ENCODE measurements at regions not wholly inside any gene's neighbourhood (a gene's known extent, or its start where the extent isn't known, plus 50 kb on each side); places are given as distances from the start of the nearest gene placed in this dataset.
"Not testable (repeated sequence)": the region's sequence is repeated elsewhere in the genome, so short reads cannot be mapped to it uniquely, and the experiment has no call there.

DNA sequence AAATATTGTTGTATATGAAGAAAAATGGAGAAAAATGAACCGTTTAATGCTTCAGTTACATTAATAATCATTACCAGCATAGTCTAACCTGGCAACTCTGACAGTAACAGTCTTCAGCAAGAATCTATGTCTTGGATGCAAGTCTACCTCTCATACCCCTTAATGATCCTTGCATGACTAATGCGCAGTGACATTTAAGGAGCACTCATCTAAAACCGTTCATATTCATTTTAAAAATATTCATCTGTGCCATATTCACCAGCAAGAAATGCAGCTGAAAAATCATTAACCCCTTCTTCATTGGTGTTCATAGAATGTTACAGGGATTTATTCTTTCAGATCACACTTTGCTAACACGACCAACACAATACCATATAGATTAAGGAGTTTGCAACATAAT is 227.2 kb upstream of the ASCC3 start:
- DNase-seq (ENCODE audit: low spot score) (no peak), ATAC-seq (no peak)

DNA sequence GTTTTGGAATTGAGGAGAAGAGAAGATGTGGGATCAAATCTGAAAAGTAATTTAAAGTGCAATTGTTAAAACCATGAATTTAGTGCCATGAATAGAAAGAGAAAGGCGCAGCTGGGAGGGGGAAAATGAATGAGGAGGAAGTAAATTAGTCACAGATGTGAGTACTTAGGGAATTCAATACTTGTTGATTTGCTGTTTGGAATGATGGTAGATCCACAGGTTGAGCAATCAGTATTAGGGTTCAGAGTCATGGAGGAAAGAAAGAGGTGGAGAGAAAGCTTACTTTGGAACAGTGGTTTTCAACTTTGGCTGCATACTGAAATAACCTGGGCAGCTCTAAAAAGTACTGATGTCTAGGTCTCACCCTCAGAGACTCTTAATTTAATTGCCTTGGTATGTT is 229.7 kb upstream of the ASCC3 start:
- no peak for ATAC-seq
- no peak for DNase-seq (ENCODE audit: low spot score)

DNA sequence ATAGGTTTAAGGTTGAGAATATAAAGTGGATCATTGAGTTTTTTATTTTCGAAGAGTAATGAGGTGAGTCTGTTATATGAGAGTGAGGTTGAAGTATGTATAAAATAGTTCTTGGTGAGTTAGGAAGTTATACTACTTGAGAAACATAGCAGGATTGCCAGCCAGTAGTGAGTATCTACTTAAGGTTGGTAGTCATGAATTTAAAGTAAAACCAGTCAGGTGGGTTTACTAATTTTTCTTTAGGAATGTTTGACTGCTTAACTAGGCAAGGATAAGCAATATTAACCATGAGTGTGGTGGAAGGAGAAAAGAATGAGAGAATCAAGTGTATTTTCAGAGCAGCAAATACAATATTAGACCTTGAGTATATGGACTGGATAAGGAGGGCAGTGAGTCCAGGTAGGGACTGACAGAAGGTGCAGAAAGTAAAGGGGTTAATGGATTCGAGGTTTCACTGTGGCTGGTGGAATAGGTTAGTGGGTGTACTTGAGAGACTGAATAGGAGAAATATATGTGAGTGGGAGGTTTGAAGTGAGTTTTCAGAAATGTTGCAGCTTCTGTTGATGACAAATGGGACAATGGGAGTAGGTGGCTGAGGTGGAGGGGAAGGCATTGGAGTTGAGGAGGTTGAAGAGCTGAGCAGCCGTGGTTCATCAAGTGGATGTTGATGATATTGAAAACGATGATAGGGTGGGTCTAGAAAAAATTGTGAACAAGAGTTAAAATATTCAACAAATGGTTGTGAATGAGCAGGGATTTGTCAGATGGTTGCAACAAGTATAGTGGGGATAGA is 232.5 kb upstream of the ASCC3 start:
- DNase-seq (ENCODE audit: low spot score) (no peak), ATAC-seq (no peak)

DNA sequence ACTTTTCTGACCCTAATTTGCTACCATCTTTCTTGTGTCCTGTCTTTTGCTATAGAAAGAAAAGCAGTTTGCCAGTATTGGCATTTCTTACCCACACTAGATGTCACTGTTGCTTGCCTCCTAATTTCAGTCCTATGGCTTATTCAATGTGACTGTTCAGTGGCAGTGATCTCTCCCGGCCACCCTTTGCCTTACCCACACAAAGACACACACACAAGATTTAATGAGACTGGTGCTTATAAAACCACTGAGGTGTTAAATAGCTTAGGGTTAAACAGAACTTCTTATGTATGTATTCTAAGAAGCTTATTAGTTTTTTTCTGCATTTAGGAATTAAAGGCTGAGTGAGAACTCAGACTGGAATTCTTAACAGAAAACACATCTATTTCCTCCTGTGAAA is 233.6 kb upstream of the ASCC3 start:
- DNase-seq (ENCODE audit: low spot score) (no peak), ATAC-seq (peak; percentile 89)

DNA sequence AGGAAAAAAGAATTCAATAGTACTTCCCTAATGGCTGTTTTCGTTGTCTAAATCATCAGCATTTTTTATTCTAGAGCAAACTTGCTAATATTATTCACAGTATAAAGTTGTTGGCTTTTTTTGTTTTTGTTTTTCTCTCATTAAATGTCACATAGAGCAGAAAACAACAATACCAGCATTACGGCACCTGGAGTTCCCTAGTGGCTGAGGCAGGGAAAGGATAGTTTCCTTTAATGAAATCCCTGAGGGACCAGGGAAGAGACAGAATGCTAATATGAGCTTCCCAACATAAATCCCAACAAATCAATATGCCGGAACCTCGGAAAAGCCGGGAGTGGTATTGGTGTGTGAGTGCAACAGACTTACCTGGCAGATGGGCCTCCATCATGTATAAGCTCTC is 235.2 kb upstream of the ASCC3 start:
- no peak for ATAC-seq
- no peak for DNase-seq (ENCODE audit: low spot score)

DNA sequence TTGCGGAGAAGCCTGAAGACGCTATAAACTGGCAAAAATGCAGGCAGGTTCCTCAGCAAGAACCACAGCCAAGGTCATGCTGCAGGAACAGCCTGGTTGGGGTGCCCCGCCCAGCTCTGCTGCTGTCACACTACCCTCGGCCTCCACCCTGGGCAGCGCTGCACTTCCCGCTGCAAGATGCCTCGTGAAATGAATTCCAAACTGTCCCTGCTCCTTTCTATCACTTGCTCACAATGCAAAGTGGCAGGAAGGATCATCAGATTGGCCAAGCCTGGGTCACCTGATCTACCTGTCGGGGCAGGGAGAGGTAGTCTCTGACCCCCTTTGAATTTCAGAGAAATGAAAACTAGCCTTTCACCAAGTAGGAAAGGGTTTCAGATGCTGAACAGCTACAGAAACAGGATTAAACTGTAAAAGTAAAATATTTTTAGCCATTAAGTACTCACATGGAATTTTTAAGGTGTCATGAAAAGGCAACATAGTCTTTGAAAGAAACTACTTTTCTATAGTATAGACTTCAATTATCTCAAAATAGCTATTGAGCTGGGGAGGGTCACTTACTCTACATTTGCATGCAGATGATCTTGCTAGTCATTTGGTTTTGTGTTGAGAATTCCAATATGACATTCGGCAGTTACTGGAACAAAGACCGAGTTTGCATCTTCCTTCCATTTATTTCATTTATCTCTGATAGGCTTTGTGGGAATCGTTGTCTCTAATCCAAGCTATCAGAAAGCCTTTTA is 236.4 kb upstream of the ASCC3 start:
- ATAC-seq (no peak), DNase-seq (ENCODE audit: low spot score) (no peak)

DNA sequence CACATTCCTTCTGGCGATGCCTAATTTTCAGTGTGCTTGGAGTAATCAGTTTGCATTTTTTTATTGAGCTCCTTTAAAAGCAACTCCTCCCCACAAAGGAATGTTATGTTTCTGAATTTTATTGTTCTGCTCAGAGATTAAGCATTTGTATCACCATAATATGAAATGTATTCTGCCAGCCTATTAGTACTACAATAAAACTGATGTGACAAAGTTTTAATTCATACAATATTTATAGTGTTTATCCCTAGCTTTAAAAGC is 236.9 kb upstream of the ASCC3 start:
- no peak for DNase-seq (ENCODE audit: low spot score)
- ATAC-seq = no peak

DNA sequence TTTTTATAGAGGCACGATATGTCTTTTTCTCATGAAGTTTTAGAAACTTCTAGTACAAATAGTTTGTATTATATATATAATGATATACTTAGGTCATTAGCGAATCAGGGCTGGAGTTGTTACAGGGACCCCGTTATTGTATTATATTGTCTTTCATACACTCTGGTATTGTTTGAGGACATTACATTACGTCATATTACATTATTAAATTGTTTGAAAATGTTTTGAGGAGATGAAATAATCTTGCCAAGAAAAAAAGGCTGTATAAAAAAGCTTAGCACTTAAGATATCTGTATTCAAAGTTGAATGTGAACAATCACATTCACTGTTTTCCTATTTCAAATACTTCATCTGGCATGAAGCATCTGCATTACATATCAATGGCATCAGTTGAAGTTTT is 239.6 kb upstream of the ASCC3 start:
- DNase-seq (ENCODE audit: low spot score) = no peak
- ATAC-seq = no peak

DNA sequence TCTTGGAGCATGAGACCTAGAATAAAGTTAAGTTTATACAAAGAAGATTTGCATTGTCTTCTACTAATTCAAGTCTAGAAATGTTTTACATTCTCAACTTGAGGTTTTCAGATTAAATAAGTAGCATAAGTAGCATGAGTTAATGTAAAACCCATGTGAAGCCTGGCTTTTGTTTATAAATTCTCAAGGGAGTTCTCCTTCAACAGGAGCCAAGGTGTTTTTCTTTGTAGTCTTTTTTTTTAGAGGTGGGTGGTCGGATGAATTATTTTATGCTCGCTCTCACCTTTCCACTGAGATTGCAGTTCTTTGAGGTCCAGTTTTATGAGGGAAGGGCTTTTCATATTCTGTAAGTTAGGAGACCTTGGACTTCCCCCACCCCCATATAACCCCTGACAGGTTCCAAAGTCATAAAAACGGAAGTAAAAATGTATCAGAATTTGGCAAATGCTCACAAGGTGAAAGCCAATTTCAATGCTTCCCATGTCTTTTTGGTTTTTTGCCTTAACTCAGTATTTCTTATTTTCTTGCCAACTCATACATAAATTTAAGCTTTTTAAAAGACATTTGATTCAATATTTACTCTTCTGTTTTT is 244.3 kb upstream of the ASCC3 start:
- DNase-seq (ENCODE audit: low spot score) = no peak
- no peak for ATAC-seq

DNA sequence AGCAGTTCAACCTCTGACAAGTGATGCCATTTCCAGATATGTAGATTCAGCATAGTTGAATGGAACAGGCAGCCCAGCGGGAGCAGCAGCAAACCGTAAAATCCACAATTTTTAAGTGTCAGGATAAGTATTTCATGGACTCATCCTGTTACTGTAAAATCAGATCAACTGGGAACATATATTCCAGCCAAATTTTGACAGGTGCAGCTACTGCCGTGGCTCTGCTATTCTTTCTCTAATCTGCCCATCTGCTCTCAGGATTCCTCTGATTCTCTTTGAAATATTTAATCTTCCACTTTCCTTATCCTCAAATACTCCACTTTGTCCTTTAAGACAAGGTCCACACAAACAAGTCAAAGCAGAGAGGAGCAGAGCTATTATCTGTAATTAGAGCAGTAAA is 245.4 kb upstream of the ASCC3 start:
- ATAC-seq (no peak), DNase-seq (ENCODE audit: low spot score) (no peak)

DNA sequence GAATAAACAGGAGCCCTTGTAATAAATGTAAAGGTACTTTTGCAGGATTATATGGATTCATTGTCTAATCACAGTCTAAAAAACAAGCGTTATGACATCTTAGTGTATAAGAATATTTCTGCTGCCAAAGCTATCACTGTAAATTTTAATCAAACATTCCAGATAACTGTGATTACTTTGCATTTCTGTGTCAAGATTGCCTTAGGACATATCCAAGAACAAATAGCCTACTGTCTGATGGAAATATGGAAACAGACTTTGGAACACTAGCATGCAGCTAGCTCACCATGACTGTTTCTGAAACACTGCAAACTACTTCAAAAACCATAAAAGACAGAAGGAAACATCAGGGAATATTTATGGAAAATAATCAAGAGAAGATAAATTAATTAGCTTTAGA is 248.7 kb upstream of the ASCC3 start:
- DNase-seq (ENCODE audit: low spot score) (no peak), ATAC-seq (no peak)

DNA sequence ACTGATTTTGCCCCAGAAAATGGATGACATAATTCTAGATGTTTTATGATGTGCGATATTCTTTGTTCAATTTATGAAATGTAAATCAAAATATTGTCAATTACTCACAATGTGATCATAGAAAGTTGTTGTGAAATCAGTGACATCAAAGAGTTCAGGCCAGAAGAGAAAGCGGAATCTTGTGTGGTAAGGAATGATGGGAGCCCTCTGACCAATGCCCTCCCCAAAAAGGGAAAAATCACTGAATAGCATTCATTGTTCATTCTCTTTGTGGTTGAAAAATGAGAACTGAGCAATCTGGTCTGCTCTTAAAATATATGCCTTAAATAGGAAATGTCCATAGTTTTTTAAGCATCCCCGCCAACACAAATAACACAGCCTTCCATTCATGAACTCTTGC is 247.1 kb upstream of the GRIK2 start:
- DNase-seq (ENCODE audit: low spot score) (no peak), ATAC-seq (no peak)

DNA sequence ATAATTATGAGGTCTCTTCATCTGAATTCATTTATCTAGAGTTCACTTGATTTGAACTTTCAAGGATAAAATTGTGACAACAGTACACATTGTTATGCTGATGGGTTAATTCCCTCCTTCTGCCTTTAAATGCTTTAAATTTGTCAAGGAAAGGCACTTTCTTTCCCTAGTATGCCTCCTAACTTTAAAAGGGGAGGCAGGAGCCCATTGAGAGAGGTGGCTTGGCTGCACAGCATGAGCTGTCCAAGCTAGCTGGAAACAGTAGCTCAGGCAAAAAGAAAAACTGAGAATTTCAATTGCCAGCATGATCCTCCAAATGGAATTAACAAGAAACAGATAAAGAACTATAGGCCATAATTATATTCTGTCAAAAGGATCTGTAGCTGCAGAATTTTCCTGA is 243.3 kb upstream of the GRIK2 start:
- ATAC-seq (no peak), DNase-seq (ENCODE audit: low spot score) (no peak)

DNA sequence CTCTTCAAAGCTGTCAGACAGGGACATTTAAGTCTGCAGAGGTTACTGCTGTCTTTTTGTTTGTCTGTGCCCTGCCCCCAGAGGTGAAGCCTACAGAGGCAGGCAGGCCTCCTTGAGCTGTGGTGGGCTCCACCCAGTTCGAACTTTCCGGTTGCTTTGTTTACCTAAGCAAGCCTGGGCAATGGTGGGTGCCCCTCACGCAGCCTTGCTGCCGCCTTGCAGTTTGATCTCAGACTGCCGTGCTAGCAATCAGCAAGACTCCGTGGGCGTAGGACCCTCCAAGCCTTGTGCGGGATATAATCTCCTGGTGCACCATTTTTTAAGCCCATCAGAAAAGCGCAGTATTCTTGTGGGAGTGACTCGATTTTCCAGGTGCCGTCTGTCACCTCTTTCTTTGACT is 235.9 kb upstream of the GRIK2 start:
- ATAC-seq; DNase-seq (ENCODE audit: low spot score): not testable (repeated sequence)

DNA sequence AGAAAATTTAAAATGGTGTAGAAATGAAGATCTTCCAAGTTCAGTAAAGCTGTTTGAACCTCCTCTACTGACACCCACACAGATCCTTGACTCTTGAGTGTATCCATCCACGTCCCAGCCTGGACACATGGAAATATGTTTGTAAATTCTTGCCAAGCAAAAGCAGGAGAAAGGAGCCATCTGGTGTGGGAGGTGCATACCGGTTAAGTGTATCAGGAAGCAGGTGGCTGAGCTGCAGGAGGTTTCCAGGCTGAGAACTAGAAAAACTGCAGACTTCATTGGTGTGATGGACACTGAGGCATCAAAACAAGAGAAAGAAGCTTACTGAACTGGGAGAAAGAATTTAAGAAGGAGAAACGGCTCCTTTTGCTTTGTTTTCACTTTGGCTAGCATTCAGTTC is 229.9 kb upstream of the GRIK2 start:
- DNase-seq (ENCODE audit: low spot score) (no peak), ATAC-seq (no peak)

DNA sequence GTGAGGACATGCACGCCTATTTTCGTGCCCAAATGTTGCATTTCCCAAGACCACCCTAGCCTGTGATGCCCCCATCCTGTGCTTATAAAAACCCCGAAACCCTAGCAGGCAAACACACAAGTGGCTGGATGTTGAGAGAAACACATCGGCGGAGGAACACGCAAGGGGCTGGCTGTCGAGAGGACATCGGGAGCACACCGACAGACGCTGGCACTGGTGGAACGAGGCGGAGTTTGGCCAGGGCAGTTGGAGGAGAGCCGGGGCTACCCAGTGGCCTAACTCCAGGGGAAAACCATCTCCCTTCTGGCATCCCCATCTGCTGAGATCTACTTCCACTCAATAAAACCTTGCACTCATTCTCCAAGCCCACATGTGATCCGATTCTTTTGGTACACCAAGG is 225.9 kb upstream of the GRIK2 start:
- DNase-seq (ENCODE audit: low spot score) (no peak), ATAC-seq (no peak)

DNA sequence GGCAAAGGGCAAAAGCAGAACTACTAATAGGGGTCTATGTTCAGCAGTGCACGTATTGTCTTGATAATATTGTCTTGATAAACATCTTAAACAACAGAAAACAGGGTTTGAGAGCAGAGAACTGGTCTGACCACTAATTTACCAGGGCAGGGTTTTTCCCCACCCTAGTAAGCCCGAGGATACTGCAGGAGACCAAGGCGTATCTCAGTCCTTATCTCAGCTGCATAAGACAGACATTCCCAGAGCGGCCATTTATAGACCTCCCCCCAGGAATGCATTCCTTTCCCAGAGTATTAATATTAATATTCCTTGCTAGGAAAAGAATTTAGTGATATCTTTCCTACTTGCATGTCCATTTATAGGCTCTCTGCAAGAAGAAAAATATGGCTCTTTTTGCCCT is 222.5 kb upstream of the GRIK2 start:
- DNase-seq (ENCODE audit: low spot score); ATAC-seq: not testable (repeated sequence)

DNA sequence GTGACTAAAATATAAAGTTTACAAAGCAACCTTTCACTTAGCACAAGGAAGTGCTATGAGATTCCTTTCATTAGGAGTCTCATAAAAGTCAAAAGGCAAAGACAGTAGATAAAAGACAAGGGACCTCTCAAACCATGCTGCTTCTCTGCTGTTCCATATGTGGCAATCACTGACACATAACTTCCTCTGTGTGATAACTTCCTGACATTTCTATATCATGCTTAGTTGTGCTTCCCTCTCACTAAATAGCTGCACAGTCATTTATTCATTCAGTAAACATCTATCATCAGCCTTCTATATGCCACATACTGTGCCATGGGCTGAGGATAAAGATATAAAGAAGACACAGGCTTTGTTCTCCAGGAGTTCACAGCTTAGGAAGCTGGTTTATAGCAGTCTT is 214.8 kb upstream of the GRIK2 start:
- no peak for ATAC-seq
- no peak for DNase-seq (ENCODE audit: low spot score)

DNA sequence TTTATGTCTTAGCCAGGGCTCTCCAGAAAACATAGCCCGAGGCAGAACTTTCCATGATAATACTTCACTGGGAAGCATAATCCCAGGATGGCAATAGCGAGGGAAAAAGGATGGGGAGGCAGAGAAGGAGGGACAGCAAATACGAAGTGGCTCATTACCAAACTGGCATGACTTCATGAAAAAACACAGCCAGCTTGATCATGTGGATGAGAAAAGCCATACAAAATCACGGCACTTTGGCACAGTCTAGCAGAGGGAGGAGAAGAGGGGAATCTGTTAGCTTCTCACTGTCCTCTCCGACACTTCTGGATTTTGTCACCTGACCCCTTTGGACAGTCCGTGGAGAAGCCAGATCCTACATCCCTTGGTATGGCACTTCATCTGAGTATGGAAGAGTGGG is 212.5 kb upstream of the GRIK2 start:
- ATAC-seq = no peak

DNA sequence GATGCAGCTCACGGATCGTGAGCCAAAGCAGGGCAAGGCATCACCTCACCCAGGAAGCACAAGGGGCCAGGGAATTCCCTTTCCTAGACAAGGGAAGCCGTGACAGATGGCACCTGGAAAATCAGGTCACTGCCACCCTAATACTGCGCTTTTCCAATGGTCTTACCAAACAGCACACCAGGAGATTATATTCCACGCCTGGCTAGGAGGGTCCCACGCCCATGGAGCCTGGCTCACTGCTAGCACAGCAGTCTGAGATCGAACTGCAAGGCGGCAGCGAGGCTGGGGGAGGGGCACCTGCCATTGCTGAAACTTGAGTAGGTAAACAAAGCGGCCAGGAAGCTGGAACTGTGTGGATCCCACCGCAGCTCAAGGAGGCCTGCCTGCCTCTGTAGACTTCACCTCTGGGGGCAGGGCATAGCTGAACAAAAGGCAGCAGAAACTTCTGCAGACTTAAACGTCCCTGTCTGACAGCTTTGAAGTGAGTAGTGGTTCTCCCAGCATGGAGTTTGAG is 205.2 kb upstream of the GRIK2 start:
- not testable (repeated sequence) for ATAC-seq; DNase-seq (ENCODE audit: low spot score)

More for the DNA sequence above, 212.5 kb upstream of the GRIK2 start:
- DNase-seq (ENCODE audit: low spot score) = no peak

DNA sequence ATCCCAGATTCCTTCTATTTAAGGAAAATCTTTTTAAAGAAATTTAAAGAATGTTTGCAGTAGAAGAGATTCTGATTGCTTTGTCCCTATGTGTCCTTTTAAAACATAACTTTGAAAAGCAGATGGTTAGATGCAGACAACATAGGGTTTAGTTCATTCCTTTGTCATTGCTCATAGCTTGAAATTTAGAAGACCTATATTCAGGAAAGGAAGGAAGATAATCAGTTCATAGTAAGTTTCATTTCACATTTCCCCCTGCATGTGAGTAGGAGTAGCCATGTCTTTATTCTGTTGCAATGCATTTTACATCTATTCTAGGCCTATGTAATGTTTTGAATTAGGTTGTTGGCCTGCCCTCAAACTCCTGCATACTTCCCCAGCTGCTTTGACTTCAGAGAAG is 197.9 kb upstream of the GRIK2 start:
- ATAC-seq = no peak

DNA sequence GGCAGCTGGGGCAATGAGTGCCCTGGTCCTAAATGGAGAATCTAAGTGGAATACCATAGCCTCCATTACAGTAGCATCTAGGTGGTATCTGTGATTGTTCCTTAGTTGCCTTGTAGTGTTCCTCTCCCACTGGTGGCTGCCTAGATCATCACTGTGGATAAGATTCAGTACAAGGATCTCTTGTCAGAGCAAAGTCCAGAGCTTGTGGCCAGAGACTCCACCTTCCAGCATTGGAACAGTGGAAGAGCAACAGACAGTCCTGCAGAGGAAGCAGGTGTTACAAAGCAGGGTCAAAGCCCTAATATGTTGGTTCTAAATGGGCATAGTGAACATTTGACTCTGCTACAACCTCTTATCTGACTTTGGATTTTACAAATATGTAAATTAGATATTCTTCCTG is 194.1 kb upstream of the GRIK2 start:
- no peak for DNase-seq (ENCODE audit: low spot score)
- ATAC-seq = no peak

More for the DNA sequence above, 197.9 kb upstream of the GRIK2 start:
- no peak for DNase-seq (ENCODE audit: low spot score)

All from left lobe of liver (tissue), 2 donors.